ENCODE measurements at regions not wholly inside any gene's neighbourhood (a gene's known extent, or its start where the extent isn't known, plus 50 kb on each side); places are given as distances from the start of the nearest gene placed in this dataset.

DNA sequence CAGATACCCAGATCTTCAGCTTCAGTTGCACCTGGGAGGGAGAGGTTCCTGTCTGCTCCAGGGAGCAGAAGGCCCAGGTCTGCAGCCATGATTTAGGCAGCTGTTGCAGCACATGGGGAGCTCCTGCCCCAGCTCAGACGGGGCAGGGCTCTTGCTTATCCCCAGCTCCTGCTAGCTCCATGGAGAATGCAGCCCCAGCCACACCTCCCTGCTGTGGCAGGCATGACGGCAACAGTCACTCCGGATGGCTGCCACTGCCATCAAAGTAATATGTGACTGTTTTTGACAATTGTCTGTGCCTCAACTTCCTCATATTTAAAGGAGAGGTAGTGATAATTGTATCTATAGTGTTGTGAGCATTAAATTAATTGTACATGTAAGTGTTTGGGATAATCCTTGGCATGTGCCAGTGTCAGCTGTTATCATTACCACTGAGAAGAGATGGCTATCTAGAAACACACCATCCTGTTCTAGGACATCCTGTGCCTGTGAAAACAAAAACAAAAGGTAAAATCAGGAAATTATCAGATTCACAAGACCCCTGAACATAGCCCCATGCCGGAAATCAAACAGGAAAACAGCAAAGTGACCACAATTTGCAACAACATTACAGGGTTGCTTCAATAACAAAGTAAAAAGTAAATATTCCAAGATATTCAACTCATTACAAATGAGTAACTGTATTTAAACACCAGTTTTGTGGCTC, 1048.8 kb upstream of the ACO1 start:
- H3K9me3 ChIP-seq (replicated peaks; ENCODE audit: control insufficient read depth, insufficient read depth, low read length): no peaks in the 10 kb centered on the region; the same call in 2 of the 3 replicates
- H3K36me3 ChIP-seq (ENCODE audit: control insufficient read depth in 2 of 2, insufficient read depth in 2 of 2, low read length in 1 of 2): no peaks in the 10 kb centered on the region
- no peak for FAIRE-seq
- BruUV-seq (replicated peaks): no TSS peak
- RAD21 ChIA-PET (ENCODE audit: unreplicated experiment): interaction anchor here (1.3 kb wide), 1 partner anchor 11 kb away, joined by 3 read pairs; no protein-coding TSS in a partner anchor
- H3K27ac ChIP-seq (ENCODE audit: control insufficient read depth, insufficient read depth): no peak overlapping the region
- no peak for DNase-seq (ENCODE audit: low read depth, low spot score)
- H3K79me2 ChIP-seq (ENCODE audit: control insufficient read depth, insufficient read depth, low read length): no peaks in the 10 kb centered on the region
- ATAC-seq: no peak
- SMC1A ChIA-PET (ENCODE audit: uncharacterized antibody, unreplicated experiment): no interaction called here
- no peak overlapping the region for H3K4me2 ChIP-seq (ENCODE audit: control insufficient read depth, insufficient read depth)
- POLR2A ChIA-PET: no interaction called here
- intact Hi-C loops (cut with micrococcal nuclease; ENCODE audit: unreplicated experiment) (no loop called here), in situ Hi-C loops (cut with MboI) (no loop called here)
- H3K9ac ChIP-seq (ENCODE audit: control insufficient read depth, insufficient read depth, low read length): no peak overlapping the region
- no peaks in the 10 kb centered on the region for H3K27me3 ChIP-seq (replicated peaks in 1 of 2; ENCODE audit: control insufficient read depth in 2 of 2, insufficient read depth in 2 of 2, low read length in 1 of 2)
- CTCF ChIA-PET: no interaction called here
- 47% methylated on average over 4 of the region's 4 CpGs for WGBS (ENCODE audit: insufficient coverage, insufficient replicate concordance, low lambda C conversion rate, missing lambda C conversion rate)
- H4K20me1 ChIP-seq (ENCODE audit: control insufficient read depth, insufficient read depth): no peaks in the 10 kb centered on the region
- no peak overlapping the region for H3K4me3 ChIP-seq
- no peaks in the 10 kb centered on the region for H3K4me1 ChIP-seq (ENCODE audit: control insufficient read depth, insufficient read depth, low read length)
- TF ChIP-seq BRCA1 (IDR thresholded peaks at IDR 0.05; ENCODE audit: low read depth, low read length) (no peak), KAT2A (conservative IDR thresholded peaks at IDR 0.05; ENCODE audit: control insufficient read depth, low read depth, low read length) (no peak)
- H2AFZ ChIP-seq (ENCODE audit: control insufficient read depth, low read depth, low read length): no peak overlapping the region

DNA sequence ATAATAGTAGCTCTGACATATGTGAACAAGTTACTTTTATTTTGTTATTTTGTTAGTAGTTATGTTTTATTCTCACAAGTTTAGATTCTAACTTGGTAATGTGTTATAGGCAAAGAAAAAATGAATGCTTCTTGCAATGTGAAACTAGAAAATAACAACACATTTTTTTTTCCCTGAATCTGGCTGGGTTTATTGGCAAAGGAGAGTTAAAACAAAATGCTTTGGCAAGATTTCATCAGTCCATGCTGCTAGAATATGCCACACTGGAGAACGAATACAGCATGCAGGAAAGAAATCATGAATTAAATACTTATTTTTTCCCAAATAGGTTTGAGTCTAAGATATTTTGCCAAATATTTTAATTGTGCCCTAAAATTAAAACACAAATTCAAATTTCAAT, 1048.1 kb upstream of the ACO1 start:
- in situ Hi-C loops (cut with MboI): no loop called here
- H3K9me3 ChIP-seq (replicated peaks; ENCODE audit: control insufficient read depth, insufficient read depth, low read length): no peaks in the 10 kb centered on the region; the same call in 2 of the 3 replicates
- intact Hi-C loops (cut with micrococcal nuclease; ENCODE audit: unreplicated experiment): no loop called here
- ChIA-PET CTCF (no interaction called here), RAD21 (ENCODE audit: unreplicated experiment) (interaction anchor here (1.3 kb wide), 1 partner anchor 11 kb away, joined by 3 read pairs; no protein-coding TSS in a partner anchor), SMC1A (ENCODE audit: uncharacterized antibody, unreplicated experiment) (no interaction called here), POLR2A (no interaction called here)
- BruUV-seq (replicated peaks): no TSS peak
- H2AFZ ChIP-seq (ENCODE audit: control insufficient read depth, low read depth, low read length): no peak overlapping the region
- H3K4me3 ChIP-seq: no peak overlapping the region
- H4K20me1 ChIP-seq (ENCODE audit: control insufficient read depth, insufficient read depth): no peaks in the 10 kb centered on the region
- H3K79me2 ChIP-seq (ENCODE audit: control insufficient read depth, insufficient read depth, low read length): no peaks in the 10 kb centered on the region
- no peaks in the 10 kb centered on the region for H3K27me3 ChIP-seq (replicated peaks in 1 of 2; ENCODE audit: control insufficient read depth in 2 of 2, insufficient read depth in 2 of 2, low read length in 1 of 2)
- H3K4me1 ChIP-seq (ENCODE audit: control insufficient read depth, insufficient read depth, low read length): no peaks in the 10 kb centered on the region
- H3K9ac ChIP-seq (ENCODE audit: control insufficient read depth, insufficient read depth, low read length): no peak overlapping the region
- H3K27ac ChIP-seq (ENCODE audit: control insufficient read depth, insufficient read depth): no peak overlapping the region
- 0% methylated on average over 1 of the region's 1 CpG for WGBS (ENCODE audit: insufficient coverage, insufficient replicate concordance, low lambda C conversion rate, missing lambda C conversion rate)
- H3K4me2 ChIP-seq (ENCODE audit: control insufficient read depth, insufficient read depth): no peak overlapping the region
- no peak for FAIRE-seq
- H3K36me3 ChIP-seq (ENCODE audit: control insufficient read depth in 2 of 2, insufficient read depth in 2 of 2, low read length in 1 of 2): no peaks in the 10 kb centered on the region
- DNase-seq (ENCODE audit: low read depth, low spot score): no peak
- ATAC-seq: no peak
- TF ChIP-seq MEF2B (IDR thresholded peaks at IDR 0.05; ENCODE audit: partially characterized antibody, poor library complexity, severe bottlenecking): no peak
- no peak for TF ChIP-seq SMAD5 (IDR thresholded peaks at IDR 0.05; ENCODE audit: low read depth)
- no peak for TF ChIP-seq RUNX3 (IDR thresholded peaks at IDR 0.05; ENCODE audit: low read length)
- no peak for TF ChIP-seq E2F4 (IDR thresholded peaks at IDR 0.05; ENCODE audit: low read depth, low read length)
- TF ChIP-seq FOXK2 (IDR thresholded peaks at IDR 0.05): no peak
- TF ChIP-seq FOXM1 (IDR thresholded peaks at IDR 0.05; ENCODE audit: low read depth, low read length): no peak
- no peak for TF ChIP-seq RCOR1 (conservative IDR thresholded peaks at IDR 0.05; ENCODE audit: low read depth, low read length)
- TF ChIP-seq, protein P1, sequence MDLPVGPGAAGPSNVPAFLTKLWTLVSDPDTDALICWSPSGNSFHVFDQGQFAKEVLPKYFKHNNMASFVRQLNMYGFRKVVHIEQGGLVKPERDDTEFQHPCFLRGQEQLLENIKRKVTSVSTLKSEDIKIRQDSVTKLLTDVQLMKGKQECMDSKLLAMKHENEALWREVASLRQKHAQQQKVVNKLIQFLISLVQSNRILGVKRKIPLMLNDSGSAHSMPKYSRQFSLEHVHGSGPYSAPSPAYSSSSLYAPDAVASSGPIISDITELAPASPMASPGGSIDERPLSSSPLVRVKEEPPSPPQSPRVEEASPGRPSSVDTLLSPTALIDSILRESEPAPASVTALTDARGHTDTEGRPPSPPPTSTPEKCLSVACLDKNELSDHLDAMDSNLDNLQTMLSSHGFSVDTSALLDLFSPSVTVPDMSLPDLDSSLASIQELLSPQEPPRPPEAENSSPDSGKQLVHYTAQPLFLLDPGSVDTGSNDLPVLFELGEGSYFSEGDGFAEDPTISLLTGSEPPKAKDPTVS (IDR thresholded peaks at IDR 0.05; ENCODE audit: low read depth, low read length): no peak
- TF ChIP-seq BRCA1 (IDR thresholded peaks at IDR 0.05; ENCODE audit: low read depth, low read length): no peak
- no peak for TF ChIP-seq KLF5 (IDR thresholded peaks at IDR 0.05; ENCODE audit: partially characterized antibody)
- TF ChIP-seq REST (IDR thresholded peaks at IDR 0.05; ENCODE audit: low read depth, low read length): no peak
